ENCODE measurements at regions not wholly inside any gene's neighbourhood (a gene's known extent, or its start where the extent isn't known, plus 50 kb on each side); places are given as distances from the start of the nearest gene placed in this dataset.
"Not testable (repeated sequence)": the region's sequence is repeated elsewhere in the genome, so short reads cannot be mapped to it uniquely, and the experiment has no call there.

- CTCF ChIA-PET = no interaction called here
- TF ChIP-seq SUZ12 (IDR thresholded peaks at IDR 0.05) = no peak
- no peak for TF ChIP-seq TARDBP (IDR thresholded peaks at IDR 0.05)
- no peak for TF ChIP-seq ELF4 (IDR thresholded peaks at IDR 0.05)
- no peak for TF ChIP-seq FOXM1 (IDR thresholded peaks at IDR 0.05; ENCODE audit: borderline replicate concordance)
- no peak for TF ChIP-seq CTBP1 (IDR thresholded peaks at IDR 0.05; ENCODE audit: borderline replicate concordance)
- no peak for TF ChIP-seq FOXK2 (IDR thresholded peaks at IDR 0.05)
- no peak for TF ChIP-seq PKNOX1 (IDR thresholded peaks at IDR 0.05)
- no peak for TF ChIP-seq HDGF (IDR thresholded peaks at IDR 0.05; ENCODE audit: borderline replicate concordance)
- no peak for TF ChIP-seq BHLHE40 (IDR thresholded peaks at IDR 0.05; ENCODE audit: borderline replicate concordance)
- no peak for TF ChIP-seq ARNT (IDR thresholded peaks at IDR 0.05)
- no peak for TF ChIP-seq LEF1 (IDR thresholded peaks at IDR 0.05; ENCODE audit: borderline replicate concordance)
- no peak for TF ChIP-seq FOXA1 (IDR thresholded peaks at IDR 0.05)
- no peak for TF ChIP-seq NFRKB (IDR thresholded peaks at IDR 0.05)
- no peak for DNase-seq (ENCODE audit: extremely low spot score)
- POLR2A ChIA-PET = no interaction called here
These were observed 1526.4 kb upstream of the NUDT12 start for GRCh38 chr5:105088961-105089360.

GRCh38 chr5:105088102-105088501 lies 1525.5 kb upstream of the NUDT12 start:
- no peak for DNase-seq (ENCODE audit: extremely low spot score)
- ChIA-PET POLR2A (no interaction called here), CTCF (no interaction called here)
- no peak for TF ChIP-seq ZNF384 (IDR thresholded peaks at IDR 0.05)
- no peak for TF ChIP-seq LEF1 (IDR thresholded peaks at IDR 0.05; ENCODE audit: borderline replicate concordance)
- TF ChIP-seq FOXM1 (IDR thresholded peaks at IDR 0.05; ENCODE audit: borderline replicate concordance) = no peak
- no peak for TF ChIP-seq FOXA1 (IDR thresholded peaks at IDR 0.05)
- TF ChIP-seq CTBP1 (IDR thresholded peaks at IDR 0.05; ENCODE audit: borderline replicate concordance) = no peak
- TF ChIP-seq ELF4 (IDR thresholded peaks at IDR 0.05) = no peak
- no peak for TF ChIP-seq L3MBTL2 (conservative IDR thresholded peaks at IDR 0.05)
- TF ChIP-seq HDGF (IDR thresholded peaks at IDR 0.05; ENCODE audit: borderline replicate concordance) = no peak
- TF ChIP-seq NFRKB (IDR thresholded peaks at IDR 0.05) = no peak
- no peak for TF ChIP-seq SUZ12 (IDR thresholded peaks at IDR 0.05)
- no peak for TF ChIP-seq BHLHE40 (IDR thresholded peaks at IDR 0.05; ENCODE audit: borderline replicate concordance)
- TF ChIP-seq TARDBP (IDR thresholded peaks at IDR 0.05) = no peak

GRCh38 chr5:105057893-105058292 lies 1495.3 kb upstream of the NUDT12 start:
- ChIA-PET POLR2A (no interaction called here), CTCF (no interaction called here)
- DNase-seq (ENCODE audit: extremely low spot score) = no peak
- TF ChIP-seq TARDBP (IDR thresholded peaks at IDR 0.05) (no peak), NFRKB (IDR thresholded peaks at IDR 0.05) (no peak)

GRCh38 chr5:105057001-105057436 lies 1494.4 kb upstream of the NUDT12 start:
- ChIA-PET POLR2A (no interaction called here), CTCF (no interaction called here)
- no peak for TF ChIP-seq NFRKB (IDR thresholded peaks at IDR 0.05)
- TF ChIP-seq FOXM1 (IDR thresholded peaks at IDR 0.05; ENCODE audit: borderline replicate concordance) = no peak
- TF ChIP-seq SUZ12 (IDR thresholded peaks at IDR 0.05) = no peak
- TF ChIP-seq SP1 (IDR thresholded peaks at IDR 0.05) = no peak
- TF ChIP-seq BHLHE40 (IDR thresholded peaks at IDR 0.05; ENCODE audit: borderline replicate concordance) = no peak
- no peak for TF ChIP-seq FOXA1 (IDR thresholded peaks at IDR 0.05)
- no peak for TF ChIP-seq ARNT (IDR thresholded peaks at IDR 0.05)
- TF ChIP-seq HDGF (IDR thresholded peaks at IDR 0.05; ENCODE audit: borderline replicate concordance) = no peak
- no peak for TF ChIP-seq TARDBP (IDR thresholded peaks at IDR 0.05)
- TF ChIP-seq CTBP1 (IDR thresholded peaks at IDR 0.05; ENCODE audit: borderline replicate concordance) = no peak
- TF ChIP-seq L3MBTL2 (conservative IDR thresholded peaks at IDR 0.05) = no peak
- no peak for TF ChIP-seq FOXK2 (IDR thresholded peaks at IDR 0.05)
- no peak for TF ChIP-seq ZNF384 (IDR thresholded peaks at IDR 0.05)
- TF ChIP-seq PKNOX1 (IDR thresholded peaks at IDR 0.05) = no peak
- no peak for TF ChIP-seq ELF4 (IDR thresholded peaks at IDR 0.05)
- no peak for TF ChIP-seq LEF1 (IDR thresholded peaks at IDR 0.05; ENCODE audit: borderline replicate concordance)
- no peak for DNase-seq (ENCODE audit: extremely low spot score)

GRCh38 chr5:105054406-105054805 lies 1491.8 kb upstream of the NUDT12 start:
- ChIA-PET CTCF (no interaction called here), POLR2A (no interaction called here)
- no peak for TF ChIP-seq FOXK2 (IDR thresholded peaks at IDR 0.05)
- TF ChIP-seq BHLHE40 (IDR thresholded peaks at IDR 0.05; ENCODE audit: borderline replicate concordance) = no peak
- no peak for TF ChIP-seq NFRKB (IDR thresholded peaks at IDR 0.05)
- TF ChIP-seq PKNOX1 (IDR thresholded peaks at IDR 0.05) = no peak
- TF ChIP-seq ARNT (IDR thresholded peaks at IDR 0.05) = no peak
- no peak for TF ChIP-seq ZNF384 (IDR thresholded peaks at IDR 0.05)
- TF ChIP-seq SP1 (IDR thresholded peaks at IDR 0.05) = no peak
- TF ChIP-seq FOXA1 (IDR thresholded peaks at IDR 0.05) = no peak
- no peak for TF ChIP-seq TARDBP (IDR thresholded peaks at IDR 0.05)
- no peak for TF ChIP-seq LEF1 (IDR thresholded peaks at IDR 0.05; ENCODE audit: borderline replicate concordance)
- TF ChIP-seq SUZ12 (IDR thresholded peaks at IDR 0.05) = no peak
- no peak for TF ChIP-seq CTBP1 (IDR thresholded peaks at IDR 0.05; ENCODE audit: borderline replicate concordance)
- TF ChIP-seq FOXM1 (IDR thresholded peaks at IDR 0.05; ENCODE audit: borderline replicate concordance) = no peak
- no peak for TF ChIP-seq ELF4 (IDR thresholded peaks at IDR 0.05)
- TF ChIP-seq L3MBTL2 (conservative IDR thresholded peaks at IDR 0.05) = no peak
- TF ChIP-seq HDGF (IDR thresholded peaks at IDR 0.05; ENCODE audit: borderline replicate concordance) = no peak
- DNase-seq (ENCODE audit: extremely low spot score) = no peak

GRCh38 chr5:105042623-105043022 lies 1480.0 kb upstream of the NUDT12 start:
- TF ChIP-seq ELF4 (IDR thresholded peaks at IDR 0.05) (no peak), ARNT (IDR thresholded peaks at IDR 0.05) (no peak), FOXA1 (IDR thresholded peaks at IDR 0.05) (no peak), PKNOX1 (IDR thresholded peaks at IDR 0.05) (no peak), NFRKB (IDR thresholded peaks at IDR 0.05) (no peak), CTBP1 (IDR thresholded peaks at IDR 0.05; ENCODE audit: borderline replicate concordance) (no peak), L3MBTL2 (conservative IDR thresholded peaks at IDR 0.05) (no peak), ZNF384 (IDR thresholded peaks at IDR 0.05) (no peak), TARDBP (IDR thresholded peaks at IDR 0.05) (no peak), LEF1 (IDR thresholded peaks at IDR 0.05; ENCODE audit: borderline replicate concordance) (no peak), SUZ12 (IDR thresholded peaks at IDR 0.05) (no peak), HDGF (IDR thresholded peaks at IDR 0.05; ENCODE audit: borderline replicate concordance) (no peak), BHLHE40 (IDR thresholded peaks at IDR 0.05; ENCODE audit: borderline replicate concordance) (no peak), FOXK2 (IDR thresholded peaks at IDR 0.05) (no peak), SP1 (IDR thresholded peaks at IDR 0.05) (no peak), FOXM1 (IDR thresholded peaks at IDR 0.05; ENCODE audit: borderline replicate concordance) (no peak)
- CTCF ChIA-PET = no interaction called here
- POLR2A ChIA-PET = no interaction called here
- no peak for DNase-seq (ENCODE audit: extremely low spot score)

- DNase-seq (ENCODE audit: extremely low spot score); CTCF ChIA-PET; POLR2A ChIA-PET: not testable (repeated sequence)
These were observed 1474.2 kb upstream of the NUDT12 start for GRCh38 chr5:105036814-105037213.

Data from HEK293T (cell line).